H9 (cell line): ENCODE measurements at regions not wholly inside any gene's neighbourhood (a gene's known extent, or its start where the extent isn't known, plus 50 kb on each side); places are given as distances from the start of the nearest gene placed in this dataset.

Experiments used
- DNase-seq: peaks from one replicate; pipeline ENCODE4 v3.0.0-alpha.2; 2017
- H2AFZ ChIP-seq: one replicate; pipeline ENCODE4 v1.6.1; 2013; ENCODE audit warnings: mild to moderate bottlenecking, low read length, control low read depth, moderate library complexity
- H2AK5ac ChIP-seq: 2 replicates; pipeline ENCODE4 v1.6.1; 2013; ENCODE audit warnings: low read length, control low read depth, mixed read lengths; ENCODE audit not compliant: insufficient read length
- H2BK120ac ChIP-seq: one replicate; pipeline ENCODE4 v1.6.1; 2013; ENCODE audit warnings: low read depth, mild to moderate bottlenecking, low read length, control low read depth, inconsistent platforms; ENCODE audit not compliant: poor library complexity, severe bottlenecking
- H2BK12ac ChIP-seq: 2 replicates; pipeline ENCODE4 v1.6.1; 2013; ENCODE audit warnings: low read length, control low read depth, mixed read lengths, low read depth; ENCODE audit not compliant: insufficient read length
- H2BK15ac ChIP-seq: 2 replicates; pipeline ENCODE4 v1.6.1; 2013; ENCODE audit warnings: low read depth, low read length, control low read depth
- H2BK20ac ChIP-seq: one replicate; pipeline ENCODE4 v1.6.1; 2013; ENCODE audit warnings: low read depth, mild to moderate bottlenecking, low read length, control low read depth, inconsistent platforms; ENCODE audit not compliant: poor library complexity, severe bottlenecking
- H2BK5ac ChIP-seq: 2 replicates; pipeline ENCODE4 v1.6.1; 2013; ENCODE audit warnings: low read length, control low read depth, mixed read lengths; ENCODE audit not compliant: insufficient read length
- H3K14ac ChIP-seq: 2 replicates; pipeline ENCODE4 v1.6.1; 2013; ENCODE audit warnings: low read length, control low read depth; ENCODE audit not compliant: insufficient read depth
- H3K18ac ChIP-seq: 2 replicates; pipeline ENCODE4 v1.6.1; 2013; ENCODE audit warnings: low read depth, mild to moderate bottlenecking, mixed read lengths, low read length, control low read depth; ENCODE audit not compliant: insufficient read length
- H3K23ac ChIP-seq: 2 replicates; pipeline ENCODE4 v1.6.1; 2013; ENCODE audit warnings: low read length, control low read depth, mixed read lengths, low read depth; ENCODE audit not compliant: insufficient read length
- H3K23me2 ChIP-seq: 2 replicates; pipeline ENCODE4 v1.6.1; 2013; ENCODE audit warnings: low read depth, mild to moderate bottlenecking, mixed read lengths, low read length, control low read depth; ENCODE audit not compliant: insufficient read length, poor library complexity, severe bottlenecking
- H3K27ac ChIP-seq: 2 replicates; pipeline ENCODE4 v1.5.1; 2013; ENCODE audit warnings: low read length, control low read depth, mixed read lengths, low read depth; ENCODE audit not compliant: insufficient read length
- H3K27me3 ChIP-seq: 2 replicates; pipeline ENCODE4 v1.6.1; 2013; ENCODE audit warnings: low read length, control low read depth, inconsistent platforms; ENCODE audit not compliant: insufficient read depth
- H3K4ac ChIP-seq: 2 replicates; pipeline ENCODE4 v1.6.1; 2013; ENCODE audit warnings: low read depth, mild to moderate bottlenecking, control low read depth, inconsistent platforms, low read length, moderate library complexity
- H3K4me1 ChIP-seq: 2 replicates; pipeline ENCODE4 v1.6.1; 2013; ENCODE audit warnings: low read length, control low read depth, inconsistent platforms; ENCODE audit not compliant: insufficient read depth
- H3K4me2 ChIP-seq: 2 replicates; pipeline ENCODE4 v1.6.1; 2013; ENCODE audit warnings: low read length, control low read depth, mixed read lengths; ENCODE audit not compliant: insufficient read length, insufficient read depth
- H3K56ac ChIP-seq: 2 replicates; pipeline ENCODE4 v1.6.1; 2013; ENCODE audit warnings: low read depth, mild to moderate bottlenecking, mixed read lengths, low read length, control low read depth; ENCODE audit not compliant: insufficient read length
- H3K79me1 ChIP-seq: 2 replicates; pipeline ENCODE4 v1.6.1; 2013; ENCODE audit warnings: low read depth, mild to moderate bottlenecking, moderate library complexity, low read length, control low read depth, inconsistent platforms; ENCODE audit not compliant: insufficient read depth, poor library complexity, severe bottlenecking
- H3K79me2 ChIP-seq: 2 replicates; pipeline ENCODE4 v1.6.1; 2013; ENCODE audit warnings: low read length, control low read depth, inconsistent platforms; ENCODE audit not compliant: insufficient read depth
- H3K9ac ChIP-seq: 2 replicates; pipeline ENCODE4 v1.6.1; 2013; ENCODE audit warnings: low read length, control low read depth, mixed read lengths; ENCODE audit not compliant: insufficient read length; ENCODE audit errors: extremely low read depth
- H3K9me3 ChIP-seq: one replicate; pipeline ENCODE4 v1.6.1; 2013; ENCODE audit warnings: low read depth, low read length, inconsistent platforms; ENCODE audit not compliant: control insufficient read depth
- H3T11ph ChIP-seq: one replicate; pipeline ENCODE4 v1.6.1; 2013; ENCODE audit warnings: mild to moderate bottlenecking, low read length, control low read depth, inconsistent platforms
- H4K20me1 ChIP-seq: one replicate; pipeline ENCODE4 v1.6.1; 2013; ENCODE audit not compliant: control insufficient read depth, insufficient read length, insufficient read depth
- H4K5ac ChIP-seq: 2 replicates; pipeline ENCODE4 v1.6.1; 2013; ENCODE audit warnings: low read depth, mild to moderate bottlenecking, mixed read lengths, low read length, control low read depth; ENCODE audit not compliant: insufficient read length
- H4K8ac ChIP-seq: replicated peaks from 2 replicates; pipeline ENCODE4 v1.6.1; 2013; ENCODE audit warnings: low read length, control low read depth, mixed read lengths, low read depth; ENCODE audit not compliant: insufficient read length
- H4K91ac ChIP-seq: 2 replicates; pipeline ENCODE4 v1.6.1; 2013; ENCODE audit warnings: low read depth, mild to moderate bottlenecking, moderate library complexity, mixed read lengths, low read length, control low read depth; ENCODE audit not compliant: insufficient read length
- H3K27ac Mint-ChIP-seq, 3 experiments: 2 replicates in 2 of 3; 3 replicates in 1 of 3; pipeline ENCODE4 v1.8.0; 2020 to 2021; ENCODE audit warnings: mixed read lengths in 3 of 3, mild to moderate bottlenecking in 1 of 3, moderate library complexity in 1 of 3
- H3K27me3 Mint-ChIP-seq: 2 replicates; pipeline ENCODE4 v1.8.0; 2021; ENCODE audit warnings: low read depth, mild to moderate bottlenecking, moderate library complexity, mixed read lengths
- H3K36me3 Mint-ChIP-seq, 3 experiments: 2 replicates in 2 of 3; 3 replicates in 1 of 3; pipeline ENCODE4 v1.8.0; 2020 to 2021; ENCODE audit warnings: low read depth in 3 of 3, mixed read lengths in 3 of 3; ENCODE audit not compliant: insufficient read depth in 1 of 3
- H3K4me1 Mint-ChIP-seq, 2 experiments: 2 replicates each; pipeline ENCODE4 v1.8.0; 2020; ENCODE audit warnings: mixed read lengths in 2 of 2
- H3K4me3 Mint-ChIP-seq, 2 experiments: 2 replicates in 1 of 2; 3 replicates in 1 of 2; pipeline ENCODE4 v1.8.0; 2020 to 2021; ENCODE audit warnings: mild to moderate bottlenecking in 2 of 2, mixed read lengths in 2 of 2, moderate library complexity in 1 of 2
- H3K9me3 Mint-ChIP-seq, 2 experiments: 2 replicates in 1 of 2; 3 replicates in 1 of 2; pipeline ENCODE4 v1.8.0; 2020; ENCODE audit warnings: mild to moderate bottlenecking in 2 of 2, mixed read lengths in 2 of 2, moderate library complexity in 1 of 2
- CTCF ChIP-seq: fragments of 200-600 bp; sonication (generic); conservative IDR thresholded peaks from 3 replicates; pipeline ENCODE4 v1.8.0; 2021; ENCODE audit warnings: antibody characterized with exemption, mild to moderate bottlenecking
- WGBS: extraction: QIAGEN DNeasy Blood & Tissue Kit; methylation state at CpG from one replicate; pipeline ENCODE4 v1.1.7; 2013; ENCODE audit warnings: missing lambda C conversion rate, low lambda C conversion rate, mixed read lengths; ENCODE audit not compliant: insufficient read length; ENCODE audit errors: extremely low coverage; 5-methylcytosine and 5-hydroxymethylcytosine counted together

GRCh38 chr9:79259858-79260257 lies 311.9 kb upstream of the TLE4 start:
- no peak overlapping the region for H3K4me2 ChIP-seq
- H3K14ac ChIP-seq: no peak overlapping the region
- H3K79me2 ChIP-seq: no peaks in the 10 kb centered on the region
- no peak overlapping the region for H3K4ac ChIP-seq
- no peaks in the 10 kb centered on the region for H3K27me3 ChIP-seq
- no peak overlapping the region for H2AK5ac ChIP-seq
- H2AFZ ChIP-seq: no peak overlapping the region
- no peaks in the 10 kb centered on the region for H3K9me3 ChIP-seq
- H3K79me1 ChIP-seq: no peaks in the 10 kb centered on the region
- TF ChIP-seq CTCF: no peak
- Mint-ChIP-seq H3K9me3 (peaks cover 2 to 3% of the 10 kb centered on the region in 2 experiments; a peak in 2 of 5 replicates), H3K36me3 (peaks cover 0 to 6% (median 0%) of the 10 kb centered on the region in 3 experiments; a peak in 1 of 7 replicates), H3K4me1 (peaks cover 0 to 6% of the 10 kb centered on the region in 2 experiments; a peak in 2 of 4 replicates), H3K27me3 (peaks cover 7% of the 10 kb centered on the region), H3K27ac (no peak overlapping the region), H3K4me3 (no peak overlapping the region)
- H4K5ac ChIP-seq: no peak overlapping the region
- H4K91ac ChIP-seq: no peak overlapping the region
- no peak overlapping the region for H3K18ac ChIP-seq
- no peak overlapping the region for H2BK12ac ChIP-seq
- H3K9ac ChIP-seq: no peak overlapping the region
- H3K56ac ChIP-seq: no peak overlapping the region
- H2BK120ac ChIP-seq: no peak overlapping the region
- H4K8ac ChIP-seq: no peak overlapping the region
- no CpG with 5 or more reads among the region's 4 CpGs for WGBS
- no peak for DNase-seq
- H3K23ac ChIP-seq: no peak overlapping the region
- H2BK15ac ChIP-seq: no peak overlapping the region
- H2BK5ac ChIP-seq: no peak overlapping the region
- no peak overlapping the region for H3K27ac ChIP-seq
- H3K23me2 ChIP-seq: no peaks in the 10 kb centered on the region
- H4K20me1 ChIP-seq: no peaks in the 10 kb centered on the region
- H3K4me1 ChIP-seq: no peaks in the 10 kb centered on the region
- no peak overlapping the region for H2BK20ac ChIP-seq
- H3T11ph ChIP-seq: no peak overlapping the region
